ENCODE measurements at regions not wholly inside any gene's neighbourhood (a gene's known extent, or its start where the extent isn't known, plus 50 kb on each side); places are given as distances from the start of the nearest gene placed in this dataset.

DNA sequence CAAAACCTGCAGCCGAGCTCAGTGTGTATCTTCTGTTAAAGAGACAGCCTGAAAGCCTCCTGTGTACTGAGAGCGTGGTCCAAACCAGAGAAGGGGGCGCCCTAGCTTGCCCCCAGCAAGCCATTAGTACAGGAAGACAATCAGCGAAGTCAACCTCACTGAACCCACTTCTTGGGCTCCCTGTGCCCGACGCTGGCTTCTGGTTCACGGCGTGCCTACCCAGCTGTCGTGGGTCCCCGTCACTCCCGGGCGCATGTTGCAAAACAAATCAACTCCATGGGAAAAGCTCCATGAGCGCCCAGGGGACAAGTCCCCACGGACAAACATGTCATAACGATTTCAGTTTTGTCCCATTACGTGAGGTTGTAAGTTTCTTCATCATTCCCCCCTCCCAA, 326.9 kb downstream of the SH3GL2 start:
- peaks cover 5% of the 10 kb centered on the region for H3K27me3 ChIP-seq (ENCODE audit: control insufficient read depth, insufficient read depth, low read length)
- H3K4me1 ChIP-seq (ENCODE audit: control insufficient read depth, insufficient read depth, low read length): no peaks in the 10 kb centered on the region
- H3K27ac ChIP-seq (ENCODE audit: low read depth, low read length): no peak overlapping the region
- no peak overlapping the region for H3K9ac ChIP-seq (ENCODE audit: low read length)
- no peaks in the 10 kb centered on the region for H3K36me3 ChIP-seq (ENCODE audit: control insufficient read depth, insufficient read depth, low read length)
- H3K4me3 ChIP-seq (ENCODE audit: low read length): peak overlapping the region; percentile 66

DNA sequence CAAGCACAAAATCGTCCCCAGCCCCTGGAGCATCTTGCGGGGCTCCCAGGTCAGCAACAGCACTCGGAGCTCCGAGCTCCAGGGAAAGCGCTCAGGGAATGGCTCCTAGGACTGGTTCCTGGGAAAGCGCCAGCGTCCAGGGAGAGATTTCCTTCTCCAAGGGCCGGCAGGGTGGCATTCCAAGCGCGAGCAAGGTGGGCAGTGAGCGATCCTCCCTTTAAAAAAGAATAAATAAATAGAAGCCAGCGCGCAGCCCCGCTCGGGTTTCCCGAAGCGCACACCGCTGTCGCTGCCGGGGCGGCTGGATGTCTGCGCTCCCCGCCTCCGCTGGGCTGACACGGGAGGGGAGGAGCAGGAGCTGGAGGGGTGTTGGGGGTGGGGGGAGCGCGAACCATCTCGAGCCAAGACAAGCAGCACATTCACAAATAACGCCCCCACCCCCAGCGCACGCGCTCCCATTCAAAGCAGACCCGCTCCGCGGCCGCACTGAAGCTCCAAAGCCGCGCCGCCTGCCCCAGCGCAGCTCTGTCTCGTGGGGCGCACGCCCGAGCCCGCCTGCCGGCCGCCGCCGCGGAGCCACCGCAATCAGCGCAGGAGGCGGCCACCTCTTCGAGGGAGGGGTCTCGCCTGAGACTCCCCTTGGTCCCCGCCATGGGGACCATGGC, 327.4 kb downstream of the SH3GL2 start:
- peaks cover 5% of the 10 kb centered on the region for H3K27me3 ChIP-seq (ENCODE audit: control insufficient read depth, insufficient read depth, low read length)
- no peak overlapping the region for H3K27ac ChIP-seq (ENCODE audit: low read depth, low read length)
- no peak overlapping the region for H3K9ac ChIP-seq (ENCODE audit: low read length)
- no peaks in the 10 kb centered on the region for H3K4me1 ChIP-seq (ENCODE audit: control insufficient read depth, insufficient read depth, low read length)
- peak overlapping the region; percentile 66 for H3K4me3 ChIP-seq (ENCODE audit: low read length)
- H3K36me3 ChIP-seq (ENCODE audit: control insufficient read depth, insufficient read depth, low read length): no peaks in the 10 kb centered on the region

DNA sequence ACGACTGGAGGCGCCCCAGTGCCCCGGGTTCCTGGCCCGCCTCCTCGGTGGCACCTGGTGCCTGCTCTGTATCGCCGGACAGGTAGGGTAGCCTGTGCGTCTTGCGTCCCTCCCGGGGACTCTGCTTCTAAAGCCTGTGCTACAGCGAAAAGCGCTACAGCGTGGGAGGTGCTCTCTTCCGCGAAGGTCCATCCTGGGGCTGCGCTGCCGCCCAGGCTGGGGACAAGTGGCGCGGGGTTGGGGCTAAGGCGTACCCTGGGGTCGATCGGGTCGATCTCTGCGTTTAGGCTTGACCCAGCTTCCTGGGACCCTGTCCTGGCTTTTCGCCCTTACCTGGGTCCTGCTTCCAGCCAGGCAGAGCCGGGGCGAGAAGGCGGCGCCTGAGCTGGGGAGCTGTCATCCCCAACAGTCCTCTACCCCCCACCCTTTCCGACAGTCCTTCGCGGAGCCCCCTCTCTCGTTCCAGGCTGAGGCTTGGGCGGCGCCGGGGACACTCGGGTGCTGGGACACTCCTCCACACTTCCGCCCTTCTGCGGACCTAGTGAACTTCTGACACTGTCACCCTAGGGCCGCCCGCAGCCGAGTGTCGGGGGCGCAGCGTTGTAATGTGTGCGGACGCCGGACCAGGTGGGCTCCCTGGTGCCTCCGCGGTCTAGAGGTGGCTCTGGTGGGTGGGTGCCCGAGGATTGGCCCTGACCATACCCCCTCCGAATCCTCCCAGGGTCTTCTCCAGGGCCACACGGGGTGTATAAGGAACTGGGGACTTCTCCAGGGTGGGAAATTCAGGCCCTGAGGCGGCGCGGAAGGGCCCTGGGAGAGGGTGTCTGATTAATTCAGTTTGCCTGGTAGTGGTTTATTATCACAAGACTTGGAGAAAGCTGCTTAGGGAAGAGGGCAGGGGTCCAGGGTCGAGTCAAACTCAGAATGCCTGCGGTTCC, 328.2 kb downstream of the SH3GL2 start:
- H3K9ac ChIP-seq (ENCODE audit: low read length): no peak overlapping the region
- no peaks in the 10 kb centered on the region for H3K4me1 ChIP-seq (ENCODE audit: control insufficient read depth, insufficient read depth, low read length)
- H3K4me3 ChIP-seq (ENCODE audit: low read length): peak overlapping the region; percentile 66
- no peaks in the 10 kb centered on the region for H3K36me3 ChIP-seq (ENCODE audit: control insufficient read depth, insufficient read depth, low read length)
- peaks cover 5% of the 10 kb centered on the region for H3K27me3 ChIP-seq (ENCODE audit: control insufficient read depth, insufficient read depth, low read length)
- H3K27ac ChIP-seq (ENCODE audit: low read depth, low read length): peak overlapping the region; percentile 32

DNA sequence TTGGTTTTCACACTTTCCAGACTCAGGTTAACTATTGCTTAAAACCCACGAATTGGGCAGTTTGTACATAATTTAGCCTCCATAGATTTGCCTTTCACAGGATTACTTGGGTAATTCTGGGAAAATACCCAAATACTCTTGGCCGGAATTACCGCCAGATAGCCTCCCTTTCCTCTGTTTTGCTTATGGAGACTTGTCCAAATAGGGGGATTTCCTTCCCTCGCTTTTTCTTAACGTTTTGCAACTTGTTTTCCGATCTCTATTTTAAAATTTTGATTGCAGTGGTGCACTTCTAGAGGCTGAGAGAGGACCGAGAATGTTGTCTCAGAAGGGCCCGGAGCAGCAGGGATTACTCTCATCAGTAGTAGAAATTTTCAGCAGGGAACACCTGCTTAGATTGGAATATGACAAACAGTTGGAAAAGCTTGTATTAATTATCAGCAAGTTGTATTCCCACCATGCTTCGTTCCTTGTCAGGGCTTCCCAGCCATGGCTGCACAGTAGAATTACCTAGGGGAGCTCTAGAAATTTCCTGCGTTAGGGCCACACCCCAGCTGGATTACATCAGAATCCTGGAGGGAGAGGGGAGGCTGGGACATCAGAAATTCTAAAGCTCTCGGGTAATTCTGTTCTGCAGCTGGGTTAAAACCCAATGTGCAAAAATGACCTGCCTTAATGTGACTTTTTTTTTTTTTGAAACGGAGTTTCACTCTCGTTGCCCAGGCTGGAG, 329.1 kb downstream of the SH3GL2 start:
- Histone ChIP-seq H3K4me3 (ENCODE audit: low read length) (peak overlapping the region; percentile 66), H3K36me3 (ENCODE audit: control insufficient read depth, insufficient read depth, low read length) (no peaks in the 10 kb centered on the region), H3K9ac (ENCODE audit: low read length) (no peak overlapping the region), H3K27me3 (ENCODE audit: control insufficient read depth, insufficient read depth, low read length) (peaks cover 5% of the 10 kb centered on the region), H3K27ac (ENCODE audit: low read depth, low read length) (no peak overlapping the region), H3K4me1 (ENCODE audit: control insufficient read depth, insufficient read depth, low read length) (no peaks in the 10 kb centered on the region)

DNA sequence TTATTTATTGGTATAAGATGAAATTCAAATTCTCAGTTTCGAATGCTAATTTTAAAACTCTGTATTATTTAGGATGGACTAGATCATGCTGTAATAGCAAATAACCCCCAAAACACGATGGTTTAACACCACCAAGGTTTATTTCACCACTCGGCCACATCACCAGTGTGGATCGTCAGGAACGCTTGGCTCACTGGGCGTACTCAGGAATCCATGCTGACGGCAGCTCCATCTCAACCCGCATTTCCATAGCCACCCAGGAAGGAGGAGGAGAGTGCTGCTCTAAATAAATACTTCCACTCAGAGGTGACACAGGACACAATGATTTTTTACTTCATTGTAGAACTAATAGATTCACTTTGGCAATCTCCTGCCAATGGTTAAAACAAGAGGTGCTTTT, 347.4 kb downstream of the SH3GL2 start:
- Histone ChIP-seq H3K36me3 (ENCODE audit: control insufficient read depth, insufficient read depth, low read length) (no peaks in the 10 kb centered on the region), H3K27me3 (ENCODE audit: control insufficient read depth, insufficient read depth, low read length) (no peaks in the 10 kb centered on the region), H3K27ac (ENCODE audit: low read depth, low read length) (no peak overlapping the region), H3K9ac (ENCODE audit: low read length) (no peak overlapping the region), H3K4me3 (ENCODE audit: low read length) (no peak overlapping the region), H3K4me1 (ENCODE audit: control insufficient read depth, insufficient read depth, low read length) (no peaks in the 10 kb centered on the region)

DNA sequence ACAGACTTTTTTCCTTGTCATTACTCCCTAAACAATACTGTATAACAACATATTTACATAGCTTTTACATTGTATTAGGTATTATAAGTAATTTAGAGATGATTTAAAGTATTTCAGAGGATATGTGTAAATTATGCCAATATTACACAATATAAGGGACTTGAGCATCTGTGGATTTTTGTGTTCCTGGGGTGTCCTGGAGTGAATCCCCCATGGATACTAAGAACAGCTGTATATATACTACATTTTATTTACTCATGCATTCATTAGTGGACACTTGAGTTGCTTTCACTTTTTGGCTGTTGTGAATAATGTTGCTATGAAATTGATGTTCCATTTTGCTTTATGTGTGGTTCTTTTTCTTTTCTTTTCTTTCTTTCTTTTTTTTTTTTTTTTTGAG, 348.8 kb downstream of the SH3GL2 start:
- no peak overlapping the region for H3K4me3 ChIP-seq (ENCODE audit: low read length)
- H3K4me1 ChIP-seq (ENCODE audit: control insufficient read depth, insufficient read depth, low read length): no peaks in the 10 kb centered on the region
- H3K27me3 ChIP-seq (ENCODE audit: control insufficient read depth, insufficient read depth, low read length): no peaks in the 10 kb centered on the region
- H3K9ac ChIP-seq (ENCODE audit: low read length): no peak overlapping the region
- H3K27ac ChIP-seq (ENCODE audit: low read depth, low read length): no peak overlapping the region
- no peaks in the 10 kb centered on the region for H3K36me3 ChIP-seq (ENCODE audit: control insufficient read depth, insufficient read depth, low read length)

- no peak overlapping the region for H3K9ac ChIP-seq (ENCODE audit: low read length)
- H3K27me3 ChIP-seq (ENCODE audit: control insufficient read depth, insufficient read depth, low read length): no peaks in the 10 kb centered on the region
- no peak overlapping the region for H3K27ac ChIP-seq (ENCODE audit: low read depth, low read length)
Measured at GRCh38 chr9:17928228-17928627, 349.4 kb downstream of the SH3GL2 start.

DNA sequence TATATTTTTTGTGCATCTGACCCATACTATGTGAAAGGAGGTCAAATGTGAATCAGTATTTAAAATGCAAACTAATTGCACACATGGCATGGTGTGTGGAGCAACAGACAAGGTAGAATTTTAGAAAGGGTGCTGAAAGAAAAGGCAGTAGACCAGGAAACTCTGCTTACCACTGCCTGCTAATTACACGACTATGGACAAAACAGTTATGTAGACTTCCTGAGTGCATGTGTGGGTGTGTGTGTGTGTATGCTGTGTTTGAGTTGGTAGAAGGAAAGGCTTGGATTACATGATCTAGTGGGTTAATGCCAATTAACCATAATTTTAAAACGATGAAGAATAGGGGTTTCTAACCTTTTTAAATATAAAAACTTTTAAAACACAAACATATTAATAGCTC, 349.9 kb downstream of the SH3GL2 start:
- no peaks in the 10 kb centered on the region for H3K27me3 ChIP-seq (ENCODE audit: control insufficient read depth, insufficient read depth, low read length)
- no peaks in the 10 kb centered on the region for H3K36me3 ChIP-seq (ENCODE audit: control insufficient read depth, insufficient read depth, low read length)
- no peak overlapping the region for H3K4me3 ChIP-seq (ENCODE audit: low read length)
- no peak overlapping the region for H3K9ac ChIP-seq (ENCODE audit: low read length)
- H3K27ac ChIP-seq (ENCODE audit: low read depth, low read length): no peak overlapping the region
- H3K4me1 ChIP-seq (ENCODE audit: control insufficient read depth, insufficient read depth, low read length): no peaks in the 10 kb centered on the region

More at GRCh38 chr9:17928228-17928627, 349.4 kb downstream of the SH3GL2 start:
- no peak overlapping the region for H3K4me3 ChIP-seq (ENCODE audit: low read length)
- no peaks in the 10 kb centered on the region for H3K4me1 ChIP-seq (ENCODE audit: control insufficient read depth, insufficient read depth, low read length)
- H3K36me3 ChIP-seq (ENCODE audit: control insufficient read depth, insufficient read depth, low read length): no peaks in the 10 kb centered on the region

- H3K27me3 ChIP-seq (ENCODE audit: control insufficient read depth, insufficient read depth, low read length): no peaks in the 10 kb centered on the region
- no peak overlapping the region for H3K4me3 ChIP-seq (ENCODE audit: low read length)
- H3K9ac ChIP-seq (ENCODE audit: low read length): no peak overlapping the region
- H3K27ac ChIP-seq (ENCODE audit: low read depth, low read length): no peak overlapping the region
- H3K4me1 ChIP-seq (ENCODE audit: control insufficient read depth, insufficient read depth, low read length): no peaks in the 10 kb centered on the region
- no peaks in the 10 kb centered on the region for H3K36me3 ChIP-seq (ENCODE audit: control insufficient read depth, insufficient read depth, low read length)
Measured at GRCh38 chr9:17929506-17929905, 350.6 kb downstream of the SH3GL2 start.

DNA sequence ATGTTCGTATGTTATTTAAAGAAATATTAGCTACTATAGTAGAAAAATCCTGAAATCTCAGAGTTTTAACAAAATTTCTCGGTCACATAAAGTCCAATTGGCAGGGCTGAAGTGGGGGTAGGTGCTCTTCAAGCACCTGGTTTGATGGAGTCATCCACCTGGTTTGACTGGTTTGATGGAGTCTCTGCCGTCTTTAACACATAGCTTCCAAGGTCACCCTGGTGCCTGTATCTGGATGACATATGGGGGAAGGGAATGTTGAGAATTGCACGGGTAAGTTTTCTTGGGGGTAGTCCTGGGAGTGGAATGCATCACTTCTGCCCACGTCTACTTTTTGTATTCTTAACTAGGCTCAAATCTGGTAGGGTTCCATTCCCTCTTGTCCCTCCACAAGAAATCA, 351.2 kb downstream of the SH3GL2 start:
- H3K4me3 ChIP-seq (ENCODE audit: low read length): no peak overlapping the region
- no peak overlapping the region for H3K9ac ChIP-seq (ENCODE audit: low read length)
- no peaks in the 10 kb centered on the region for H3K27me3 ChIP-seq (ENCODE audit: control insufficient read depth, insufficient read depth, low read length)
- H3K4me1 ChIP-seq (ENCODE audit: control insufficient read depth, insufficient read depth, low read length): no peaks in the 10 kb centered on the region
- H3K27ac ChIP-seq (ENCODE audit: low read depth, low read length): no peak overlapping the region
- no peaks in the 10 kb centered on the region for H3K36me3 ChIP-seq (ENCODE audit: control insufficient read depth, insufficient read depth, low read length)

GRCh38 chr9:17936365-17936764, 357.5 kb downstream of the SH3GL2 start:
- no peak overlapping the region for H3K9ac ChIP-seq (ENCODE audit: low read length)
- no peaks in the 10 kb centered on the region for H3K27me3 ChIP-seq (ENCODE audit: control insufficient read depth, insufficient read depth, low read length)
- no peaks in the 10 kb centered on the region for H3K4me1 ChIP-seq (ENCODE audit: control insufficient read depth, insufficient read depth, low read length)
- H3K36me3 ChIP-seq (ENCODE audit: control insufficient read depth, insufficient read depth, low read length): no peaks in the 10 kb centered on the region
- H3K27ac ChIP-seq (ENCODE audit: low read depth, low read length): no peak overlapping the region
- H3K4me3 ChIP-seq (ENCODE audit: low read length): no peak overlapping the region

DNA sequence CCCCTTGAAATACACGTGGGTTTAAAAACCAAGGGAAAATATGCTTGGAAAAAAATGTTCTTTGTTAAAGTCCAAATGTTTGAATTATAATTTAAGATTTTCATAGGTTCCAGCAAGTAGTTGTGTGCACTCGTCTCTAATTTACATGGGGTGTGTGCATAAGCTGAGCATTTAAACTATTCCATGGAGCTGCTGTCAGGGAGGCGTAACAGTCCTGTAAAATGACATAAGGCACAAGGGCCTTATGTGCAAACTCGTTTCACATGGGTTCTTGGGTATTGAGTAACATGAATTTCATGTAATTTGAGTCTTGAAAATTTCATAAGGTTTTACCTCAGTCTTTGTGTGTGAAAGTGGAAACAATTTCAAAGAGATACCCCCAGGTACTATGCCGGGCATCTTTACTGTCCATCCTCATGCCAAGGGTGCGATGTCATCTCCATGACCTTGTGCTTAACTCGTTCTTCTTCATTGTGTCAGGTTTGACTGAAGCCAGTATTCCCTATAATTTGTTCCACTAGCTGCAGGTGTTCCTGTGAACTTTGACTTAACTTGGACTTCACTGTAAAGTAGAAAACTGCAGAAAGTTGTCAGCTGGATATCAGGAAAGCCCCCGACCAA, 359.3 kb downstream of the SH3GL2 start:
- no peak overlapping the region for H3K9ac ChIP-seq (ENCODE audit: low read length)
- H3K4me1 ChIP-seq (ENCODE audit: control insufficient read depth, insufficient read depth, low read length): no peaks in the 10 kb centered on the region
- no peak overlapping the region for H3K27ac ChIP-seq (ENCODE audit: low read depth, low read length)
- no peaks in the 10 kb centered on the region for H3K27me3 ChIP-seq (ENCODE audit: control insufficient read depth, insufficient read depth, low read length)
- no peaks in the 10 kb centered on the region for H3K36me3 ChIP-seq (ENCODE audit: control insufficient read depth, insufficient read depth, low read length)
- H3K4me3 ChIP-seq (ENCODE audit: low read length): no peak overlapping the region
